HEK293T (cell line): ENCODE measurements at regions not wholly inside any gene's neighbourhood (a gene's known extent, or its start where the extent isn't known, plus 50 kb on each side); places are given as distances from the start of the nearest gene placed in this dataset.

Experiments
- ARNT ChIP-seq: fragments of 450-650 bp; IDR thresholded peaks from 2 replicates; pipeline ENCODE4 v1.6.1; 2017; ENCODE audit warnings: mild to moderate bottlenecking
- BHLHE40 ChIP-seq: fragments of 450-650 bp; IDR thresholded peaks from 2 replicates; pipeline ENCODE4 v1.6.1; 2016; ENCODE audit warnings: mild to moderate bottlenecking, moderate library complexity, borderline replicate concordance
- ELF4 ChIP-seq: fragments of 450-650 bp; IDR thresholded peaks from 2 replicates; pipeline ENCODE4 v1.6.1; 2017; ENCODE audit warnings: antibody characterized with exemption
- FOXA1 ChIP-seq: fragments of 450-650 bp; IDR thresholded peaks from 2 replicates; pipeline ENCODE4 v1.6.1; 2016; ENCODE audit warnings: mild to moderate bottlenecking
- FOXK2 ChIP-seq: fragments of 450-650 bp; IDR thresholded peaks from 2 replicates; pipeline ENCODE4 v1.6.1; 2016; ENCODE audit warnings: mild to moderate bottlenecking
- FOXM1 ChIP-seq: fragments of 450-650 bp; IDR thresholded peaks from 2 replicates; pipeline ENCODE4 v1.6.1; 2017; ENCODE audit warnings: mild to moderate bottlenecking, borderline replicate concordance
- HDGF ChIP-seq: fragments of 450-650 bp; IDR thresholded peaks from 2 replicates; pipeline ENCODE4 v1.6.1; 2017; ENCODE audit warnings: antibody characterized with exemption, borderline replicate concordance
- L3MBTL2 ChIP-seq: fragments of 450-650 bp; conservative IDR thresholded peaks from 2 replicates; pipeline ENCODE4 v1.6.1; 2016; ENCODE audit warnings: mild to moderate bottlenecking
- NFRKB ChIP-seq: fragments of 450-650 bp; IDR thresholded peaks from 2 replicates; pipeline ENCODE4 v1.6.1; 2016; ENCODE audit warnings: mild to moderate bottlenecking, moderate library complexity
- SP1 ChIP-seq: fragments of 450-650 bp; IDR thresholded peaks from 2 replicates; pipeline ENCODE4 v1.6.1; 2017
- SUZ12 ChIP-seq: fragments of 450-650 bp; IDR thresholded peaks from 2 replicates; pipeline ENCODE4 v1.6.1; 2016; ENCODE audit warnings: mild to moderate bottlenecking
- TARDBP ChIP-seq: fragments of 450-650 bp; IDR thresholded peaks from 2 replicates; pipeline ENCODE4 v1.6.1; 2016
- ZNF384 ChIP-seq: fragments of 450-650 bp; IDR thresholded peaks from 2 replicates; pipeline ENCODE4 v1.6.1; 2016

GRCh38 chr6:9365378-9365777, 930.0 kb upstream of the SLC35B3 start:
- no peak for TF ChIP-seq TARDBP
- no peak for TF ChIP-seq SP1
- TF ChIP-seq BHLHE40, result no peak
- no peak for TF ChIP-seq L3MBTL2
- TF ChIP-seq ARNT, result no peak
- no peak for TF ChIP-seq HDGF
- no peak for TF ChIP-seq ZNF384
- TF ChIP-seq NFRKB, result no peak
- TF ChIP-seq FOXM1, result no peak
- no peak for TF ChIP-seq FOXK2
- TF ChIP-seq SUZ12, result no peak
- TF ChIP-seq ELF4, result no peak
- TF ChIP-seq FOXA1, result no peak
